HG03342 (cell line): ENCODE measurements at regions not wholly inside any gene's neighbourhood (a gene's known extent, or its start where the extent isn't known, plus 50 kb on each side); places are given as distances from the start of the nearest gene placed in this dataset.

Source experiments
- ATAC-seq: cut with Tn5 transposase; IDR thresholded peaks from one replicate; pipeline ENCODE4 v1.9.1; 2021; ENCODE audit warnings: mild to moderate bottlenecking, moderate library complexity; ENCODE audit not compliant: unreplicated experiment

- ATAC-seq = no peak
Measured at GRCh38 chr2:128549094-128549493, 230.4 kb upstream of the HS6ST1 start.

DNA sequence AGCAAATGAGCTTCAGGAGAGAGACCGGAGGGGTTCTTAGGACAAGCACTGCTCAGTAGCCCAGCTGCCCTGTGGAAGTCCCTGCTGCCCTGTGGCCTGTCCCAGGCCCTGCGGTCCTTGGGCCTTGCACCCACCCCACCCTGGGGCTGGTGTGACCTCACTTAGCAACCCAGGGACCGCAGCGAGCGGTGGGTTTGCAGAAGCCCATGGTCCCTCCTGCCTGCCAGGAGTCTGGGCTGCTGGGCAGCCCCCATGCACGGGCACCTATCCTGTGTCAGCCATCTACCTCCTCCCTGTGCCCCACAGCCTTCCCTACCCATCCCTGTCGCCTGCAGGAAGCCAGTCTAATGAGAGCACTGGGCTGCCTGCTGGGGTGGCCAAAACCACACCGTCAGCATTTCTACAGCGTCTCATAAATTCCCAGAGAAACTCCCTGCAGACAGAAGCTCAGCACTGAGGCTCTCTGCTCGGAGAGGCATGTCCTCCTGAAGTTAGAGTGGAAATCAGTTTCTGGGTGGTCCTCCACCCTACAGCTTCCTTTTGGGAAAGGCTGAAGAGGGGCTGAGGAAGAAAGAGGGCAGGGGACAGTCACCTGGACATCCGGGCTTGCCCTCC is 231.1 kb upstream of the HS6ST1 start:
- ATAC-seq = no peak

DNA sequence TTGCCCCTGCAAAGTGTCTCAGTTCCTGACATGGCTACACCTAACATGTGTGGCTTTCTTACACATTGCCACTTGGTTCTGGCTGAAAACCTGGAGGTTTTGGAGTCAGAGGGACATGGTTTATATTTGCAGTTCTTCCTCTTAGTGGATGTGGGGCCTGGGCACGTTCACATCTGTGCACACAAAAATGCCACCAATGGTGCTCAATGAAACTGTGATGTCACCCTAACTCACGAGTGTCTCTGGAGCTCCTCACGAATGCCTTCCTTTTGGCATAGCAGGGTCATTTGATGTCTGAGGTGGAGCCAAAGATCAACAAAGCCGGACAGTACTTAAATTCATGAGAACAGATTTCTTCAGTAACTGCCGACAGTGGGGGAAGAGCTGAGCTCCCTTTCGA is 231.7 kb upstream of the HS6ST1 start:
- ATAC-seq = no peak

DNA sequence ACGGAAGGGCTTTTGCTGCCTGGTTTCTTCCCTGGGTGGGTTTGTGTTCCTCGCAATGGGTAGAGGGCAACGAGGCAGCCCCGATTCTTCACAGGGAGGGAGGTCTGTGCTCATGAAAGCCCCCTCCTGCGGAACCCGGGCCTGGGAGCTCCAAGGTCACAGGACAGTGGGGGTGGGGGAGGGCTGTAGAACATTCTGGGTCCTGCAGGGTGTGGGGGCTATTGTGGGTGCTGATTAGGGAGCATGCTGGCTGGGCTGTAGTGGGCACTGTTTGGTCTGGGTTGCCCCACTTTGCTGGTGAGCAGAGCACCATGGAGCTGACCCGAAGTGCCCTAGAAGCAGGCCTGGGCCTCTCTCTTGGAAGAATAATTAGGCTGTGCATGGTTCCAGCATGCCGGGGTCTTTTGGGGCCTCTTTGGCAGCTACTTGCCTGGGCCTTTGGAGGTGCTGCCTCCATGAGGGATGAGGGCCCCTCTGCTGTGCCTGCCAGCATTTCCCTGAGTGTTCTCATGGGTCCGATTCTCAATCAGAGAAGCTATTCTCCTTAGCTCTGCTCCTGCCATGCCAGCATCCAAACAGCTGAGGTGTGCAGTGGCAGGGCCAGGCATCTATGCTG is 232.2 kb upstream of the HS6ST1 start:
- ATAC-seq = no peak

DNA sequence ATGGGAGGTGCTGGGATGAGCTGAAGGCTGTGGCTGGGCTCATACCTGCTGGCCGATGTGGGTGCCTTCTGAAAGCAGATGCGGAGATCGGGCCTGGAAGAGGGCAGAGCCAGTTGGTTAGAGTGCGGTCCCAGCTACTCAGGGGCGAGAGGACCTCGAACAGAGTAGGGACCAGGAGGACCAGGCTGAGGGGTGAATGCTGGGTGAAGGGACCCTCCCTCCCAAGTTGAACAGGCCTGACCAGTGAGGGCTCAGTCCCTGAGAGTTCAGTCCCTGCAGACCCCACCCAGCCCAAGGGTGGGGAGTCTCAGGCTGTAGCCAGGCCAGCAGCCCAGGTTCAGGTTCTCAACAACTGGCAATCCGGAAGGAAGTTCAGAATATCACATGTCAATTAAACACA is 232.8 kb upstream of the HS6ST1 start:
- no peak for ATAC-seq

- no peak for ATAC-seq
Measured at GRCh38 chr2:128552141-128552805, 233.6 kb upstream of the HS6ST1 start.

GRCh38 chr2:128552806-128553551 is 234.3 kb upstream of the HS6ST1 start:
- no peak for ATAC-seq

DNA sequence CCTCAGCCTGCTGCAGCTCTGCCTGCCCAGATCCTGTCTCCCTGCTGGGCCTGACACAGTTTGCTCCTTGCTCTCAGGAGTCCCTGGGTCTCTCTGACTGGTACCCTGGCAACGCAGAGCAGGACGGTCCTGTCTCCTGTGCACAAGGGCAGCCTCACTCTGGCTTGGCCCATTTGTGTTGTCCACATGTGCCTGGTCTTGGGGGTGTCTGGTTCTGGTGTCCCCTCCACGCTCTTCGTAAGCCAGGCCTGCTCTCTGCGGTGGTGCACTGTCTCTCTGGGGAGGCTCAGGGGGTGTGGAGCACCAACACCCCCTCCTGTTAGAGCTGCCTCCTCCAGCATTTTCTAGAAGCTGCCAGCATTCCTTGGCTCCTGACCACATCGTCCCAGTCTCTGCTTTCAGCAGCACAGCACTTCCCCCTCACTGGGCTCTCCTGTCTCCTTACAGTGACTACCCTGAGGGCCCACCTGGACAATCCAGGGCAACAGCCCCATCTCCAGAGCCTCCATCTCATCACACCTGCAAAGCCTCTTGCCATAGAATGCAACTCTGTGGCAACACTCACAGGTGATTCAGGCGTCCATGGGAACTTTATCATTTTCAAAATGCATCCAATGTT is 235.6 kb upstream of the HS6ST1 start:
- no peak for ATAC-seq

- ATAC-seq = no peak
Measured at GRCh38 chr2:128555433-128555832, 236.8 kb upstream of the HS6ST1 start.

DNA sequence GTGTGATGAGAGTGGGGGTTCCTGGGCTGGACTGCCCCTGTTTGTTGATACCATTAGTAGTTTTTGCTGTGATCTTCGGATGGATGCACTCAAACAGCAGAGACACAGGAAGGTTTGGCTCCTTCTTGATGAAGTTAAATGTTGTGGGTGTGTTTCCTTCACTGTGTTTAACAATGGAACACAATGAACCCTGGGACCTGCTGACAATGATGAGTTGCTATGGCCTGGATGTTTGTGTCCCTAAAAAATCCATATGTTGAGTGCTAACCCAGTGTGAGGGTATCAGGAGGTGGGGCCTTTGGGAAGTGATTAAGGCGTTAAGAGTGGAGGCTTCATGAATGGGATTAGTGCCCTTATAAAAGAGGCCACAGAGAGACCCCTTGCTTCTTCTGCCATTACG is 237.4 kb upstream of the HS6ST1 start:
- ATAC-seq = no peak

DNA sequence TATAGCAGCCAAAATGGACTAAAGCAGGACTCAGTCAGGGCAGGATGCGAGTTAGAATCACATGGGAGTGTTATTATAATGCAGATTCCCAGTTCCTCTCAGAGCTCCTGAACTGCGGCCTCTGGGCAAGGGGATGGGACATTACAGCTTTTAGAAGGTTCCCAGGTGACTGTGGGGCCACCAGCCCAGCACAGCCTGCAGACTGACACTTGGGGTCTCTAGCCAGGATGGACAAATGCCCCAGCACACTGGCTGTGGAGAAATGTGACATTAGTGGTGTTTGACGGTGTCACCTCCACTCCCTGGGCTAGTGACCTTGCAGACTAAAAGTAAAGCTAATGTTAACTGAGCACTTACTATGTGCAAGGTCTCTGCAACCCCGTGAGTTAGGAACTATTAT is 238.0 kb upstream of the HS6ST1 start:
- no peak for ATAC-seq

DNA sequence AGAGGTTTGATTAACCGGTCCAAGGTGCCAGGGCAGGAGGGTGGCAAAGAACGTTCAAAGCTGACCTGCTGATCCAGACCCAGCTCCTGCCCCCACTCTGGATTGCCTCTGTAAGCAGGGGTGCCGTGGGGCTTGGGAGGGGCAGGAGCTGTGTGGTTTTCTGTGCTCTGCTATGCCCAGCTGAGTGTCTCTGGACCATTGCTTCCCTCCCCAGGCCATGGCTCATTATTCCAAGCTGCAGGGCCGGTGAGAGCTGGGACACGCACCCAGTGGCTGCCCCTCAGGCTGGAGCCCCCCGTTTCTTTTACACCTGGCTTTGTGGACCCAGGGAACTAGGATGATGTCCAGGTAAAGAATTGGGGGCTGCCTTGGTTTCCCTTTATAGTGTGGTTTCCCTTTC is 238.4 kb upstream of the HS6ST1 start:
- ATAC-seq = no peak

DNA sequence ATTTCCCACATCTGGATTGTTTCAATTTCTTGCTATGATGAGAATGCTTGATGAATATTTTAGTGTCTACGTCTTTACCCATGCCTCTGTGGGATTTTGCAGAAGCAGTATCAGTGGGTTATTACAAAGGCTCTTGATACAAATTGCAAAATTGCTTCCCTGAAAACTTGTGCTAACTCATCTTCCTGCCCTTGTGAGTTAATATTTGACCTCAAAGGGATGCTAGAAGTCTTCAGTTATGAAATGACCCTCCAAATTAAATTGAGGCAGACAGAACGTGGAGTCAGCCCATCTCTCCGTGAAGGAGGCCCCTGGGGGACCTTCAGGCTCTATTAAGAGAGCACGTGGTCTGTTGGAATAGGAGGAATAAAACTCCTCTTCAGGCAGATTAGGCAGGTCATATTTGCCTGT is 239.2 kb upstream of the HS6ST1 start:
- ATAC-seq = no peak

DNA sequence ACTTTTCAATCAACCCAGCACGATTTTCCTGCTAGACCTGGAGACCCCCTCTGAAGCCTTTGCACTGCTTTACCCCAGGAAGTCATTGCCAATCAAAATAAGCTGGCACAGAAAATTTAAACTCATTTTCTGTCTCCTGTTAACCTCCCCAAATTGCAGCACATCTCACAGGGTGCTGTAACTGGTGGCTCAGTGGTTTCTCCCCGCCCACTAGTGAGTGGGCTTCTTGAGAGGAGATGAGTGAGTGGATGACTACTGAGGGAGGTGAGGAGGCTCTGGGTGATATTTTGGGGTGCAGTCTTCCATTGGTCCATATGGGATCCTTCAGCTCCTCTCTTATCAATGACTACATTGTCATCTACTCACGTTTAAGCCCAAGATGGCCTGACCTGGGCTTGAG is 239.8 kb upstream of the HS6ST1 start:
- no peak for ATAC-seq

- no peak for ATAC-seq
Measured at GRCh38 chr2:128558895-128559532, 240.3 kb upstream of the HS6ST1 start.

DNA sequence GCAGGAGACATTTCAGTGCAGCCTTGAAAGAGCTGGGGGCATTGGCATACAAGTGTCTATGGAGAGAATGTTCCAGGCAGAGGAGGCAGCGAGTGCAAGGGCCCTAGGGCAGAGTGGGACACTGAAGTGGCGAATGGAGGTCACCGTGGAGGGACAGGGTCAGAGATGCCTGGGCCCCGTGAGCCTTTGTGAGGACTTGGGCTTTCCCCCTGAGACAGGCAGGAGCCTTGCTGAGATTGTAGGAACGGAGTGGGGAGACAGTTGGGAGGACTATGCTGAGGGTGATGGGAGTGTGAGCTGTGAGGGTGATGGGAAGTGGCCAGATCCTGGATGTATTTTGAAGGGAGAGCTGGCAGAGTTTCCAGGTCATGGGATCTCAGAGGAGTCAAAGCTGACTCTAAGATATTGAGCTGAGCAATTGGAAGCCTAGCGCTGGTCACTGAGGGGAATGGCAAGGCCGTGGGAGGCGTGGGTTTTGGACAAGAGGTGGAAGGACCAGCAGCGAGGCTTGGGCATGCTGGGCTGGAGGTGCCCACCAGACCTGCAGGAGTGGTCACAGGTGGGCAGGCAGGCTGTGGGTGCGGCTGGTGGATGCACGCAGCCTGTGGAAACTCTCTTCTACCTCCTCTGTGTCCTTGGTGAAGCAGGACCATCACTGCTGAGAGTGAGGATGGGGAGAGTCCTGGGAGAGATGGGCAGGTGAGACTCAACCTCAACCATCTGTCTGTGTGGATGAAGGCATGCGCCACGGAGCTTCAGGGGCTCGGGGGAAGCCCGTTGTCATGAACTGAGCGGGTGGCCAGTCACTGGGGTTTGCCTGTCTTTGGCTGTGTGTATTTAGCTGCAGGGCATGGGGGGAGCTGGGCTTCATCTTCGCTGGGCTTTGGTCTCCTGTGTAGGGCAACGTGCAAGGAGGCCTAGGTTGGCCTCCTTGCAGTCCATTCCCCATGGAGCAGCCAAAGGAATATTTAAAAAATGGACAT is 241.2 kb upstream of the HS6ST1 start:
- no peak for ATAC-seq

GRCh38 chr2:128560718-128561117 is 242.1 kb upstream of the HS6ST1 start:
- no peak for ATAC-seq

- no peak for ATAC-seq
Measured at GRCh38 chr2:128562471-128563347, 244.0 kb upstream of the HS6ST1 start.

DNA sequence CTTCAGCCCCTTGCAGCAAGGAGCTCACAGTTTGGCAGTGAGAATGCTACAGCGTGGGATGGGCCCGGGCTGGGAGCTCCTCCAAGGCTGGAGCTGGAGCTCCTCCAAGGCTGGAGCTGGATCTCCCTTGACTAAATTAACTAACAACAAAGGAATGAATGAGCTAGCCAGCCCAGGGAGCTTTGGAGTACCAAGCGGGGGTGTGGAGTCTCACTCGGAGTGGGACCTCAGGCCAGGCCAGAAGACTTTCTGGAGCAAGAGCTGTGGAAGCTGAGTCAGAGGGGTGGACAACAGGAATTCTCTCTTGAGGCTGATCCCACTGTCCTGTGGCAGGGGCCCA is 244.7 kb upstream of the HS6ST1 start:
- ATAC-seq = no peak
